ENCODE measurements at regions not wholly inside any gene's neighbourhood (a gene's known extent, or its start where the extent isn't known, plus 50 kb on each side); places are given as distances from the start of the nearest gene placed in this dataset.
"Not testable (repeated sequence)": the region's sequence is repeated elsewhere in the genome, so short reads cannot be mapped to it uniquely, and the experiment has no call there.

DNA sequence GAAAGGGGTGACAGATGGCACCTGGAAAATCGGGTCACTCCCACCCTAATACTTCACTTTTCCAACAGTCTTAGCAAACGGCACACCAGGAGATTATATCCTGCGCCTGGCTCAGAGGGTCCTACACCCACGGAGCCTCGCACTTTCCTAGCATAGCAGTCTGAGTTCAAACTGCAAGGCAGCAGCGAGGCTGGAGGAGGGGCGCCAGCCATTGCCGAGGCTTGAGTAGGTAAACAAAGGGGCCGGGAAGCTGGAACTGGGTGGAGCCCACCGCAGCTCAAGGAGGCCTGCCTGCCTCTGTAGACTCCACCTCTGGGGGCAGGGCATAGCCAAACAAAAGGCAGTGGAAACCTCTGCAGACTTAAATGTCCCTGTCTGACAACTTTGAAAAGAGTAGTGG, 206.5 kb upstream of the CACNA2D1 start:
- TF ChIP-seq TAF1 (IDR thresholded peaks at IDR 0.05; ENCODE audit: low read depth); CTCF (IDR thresholded peaks at IDR 0.05; ENCODE audit: poor library complexity, severe bottlenecking); MXI1 (conservative IDR thresholded peaks at IDR 0.05; ENCODE audit: poor library complexity, severe bottlenecking); POLR2AphosphoS5 (IDR thresholded peaks at IDR 0.05); RAD21 (conservative IDR thresholded peaks at IDR 0.05); EZH2 (IDR thresholded peaks at IDR 0.05; ENCODE audit: borderline replicate concordance, insufficient read depth, low read length, poor library complexity, severe bottlenecking); EP300 (conservative IDR thresholded peaks at IDR 0.05; ENCODE audit: poor library complexity, severe bottlenecking); SMC3 (conservative IDR thresholded peaks at IDR 0.05; ENCODE audit: poor library complexity): not testable (repeated sequence)
- TF ChIP-seq, protein P1, sequence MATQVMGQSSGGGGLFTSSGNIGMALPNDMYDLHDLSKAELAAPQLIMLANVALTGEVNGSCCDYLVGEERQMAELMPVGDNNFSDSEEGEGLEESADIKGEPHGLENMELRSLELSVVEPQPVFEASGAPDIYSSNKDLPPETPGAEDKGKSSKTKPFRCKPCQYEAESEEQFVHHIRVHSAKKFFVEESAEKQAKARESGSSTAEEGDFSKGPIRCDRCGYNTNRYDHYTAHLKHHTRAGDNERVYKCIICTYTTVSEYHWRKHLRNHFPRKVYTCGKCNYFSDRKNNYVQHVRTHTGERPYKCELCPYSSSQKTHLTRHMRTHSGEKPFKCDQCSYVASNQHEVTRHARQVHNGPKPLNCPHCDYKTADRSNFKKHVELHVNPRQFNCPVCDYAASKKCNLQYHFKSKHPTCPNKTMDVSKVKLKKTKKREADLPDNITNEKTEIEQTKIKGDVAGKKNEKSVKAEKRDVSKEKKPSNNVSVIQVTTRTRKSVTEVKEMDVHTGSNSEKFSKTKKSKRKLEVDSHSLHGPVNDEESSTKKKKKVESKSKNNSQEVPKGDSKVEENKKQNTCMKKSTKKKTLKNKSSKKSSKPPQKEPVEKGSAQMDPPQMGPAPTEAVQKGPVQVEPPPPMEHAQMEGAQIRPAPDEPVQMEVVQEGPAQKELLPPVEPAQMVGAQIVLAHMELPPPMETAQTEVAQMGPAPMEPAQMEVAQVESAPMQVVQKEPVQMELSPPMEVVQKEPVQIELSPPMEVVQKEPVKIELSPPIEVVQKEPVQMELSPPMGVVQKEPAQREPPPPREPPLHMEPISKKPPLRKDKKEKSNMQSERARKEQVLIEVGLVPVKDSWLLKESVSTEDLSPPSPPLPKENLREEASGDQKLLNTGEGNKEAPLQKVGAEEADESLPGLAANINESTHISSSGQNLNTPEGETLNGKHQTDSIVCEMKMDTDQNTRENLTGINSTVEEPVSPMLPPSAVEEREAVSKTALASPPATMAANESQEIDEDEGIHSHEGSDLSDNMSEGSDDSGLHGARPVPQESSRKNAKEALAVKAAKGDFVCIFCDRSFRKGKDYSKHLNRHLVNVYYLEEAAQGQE (IDR thresholded peaks at IDR 0.05; ENCODE audit: borderline replicate concordance): not testable (repeated sequence)

Data from neural cell (in vitro differentiated cells).